ENCODE measurements at regions not wholly inside any gene's neighbourhood (a gene's known extent, or its start where the extent isn't known, plus 50 kb on each side); places are given as distances from the start of the nearest gene placed in this dataset.

- DNase-seq, result peak; percentile 69
- Histone ChIP-seq H3K9me3 (no peaks in the 10 kb centered on the region), H3K4me3 (ENCODE audit: low read depth, low read length) (peak overlapping the region; percentile 37), H3K27me3 (no peaks in the 10 kb centered on the region), H3K4me1 (peaks cover 31% of the 10 kb centered on the region), H3K36me3 (no peaks in the 10 kb centered on the region)
- TF ChIP-seq, protein P1, sequence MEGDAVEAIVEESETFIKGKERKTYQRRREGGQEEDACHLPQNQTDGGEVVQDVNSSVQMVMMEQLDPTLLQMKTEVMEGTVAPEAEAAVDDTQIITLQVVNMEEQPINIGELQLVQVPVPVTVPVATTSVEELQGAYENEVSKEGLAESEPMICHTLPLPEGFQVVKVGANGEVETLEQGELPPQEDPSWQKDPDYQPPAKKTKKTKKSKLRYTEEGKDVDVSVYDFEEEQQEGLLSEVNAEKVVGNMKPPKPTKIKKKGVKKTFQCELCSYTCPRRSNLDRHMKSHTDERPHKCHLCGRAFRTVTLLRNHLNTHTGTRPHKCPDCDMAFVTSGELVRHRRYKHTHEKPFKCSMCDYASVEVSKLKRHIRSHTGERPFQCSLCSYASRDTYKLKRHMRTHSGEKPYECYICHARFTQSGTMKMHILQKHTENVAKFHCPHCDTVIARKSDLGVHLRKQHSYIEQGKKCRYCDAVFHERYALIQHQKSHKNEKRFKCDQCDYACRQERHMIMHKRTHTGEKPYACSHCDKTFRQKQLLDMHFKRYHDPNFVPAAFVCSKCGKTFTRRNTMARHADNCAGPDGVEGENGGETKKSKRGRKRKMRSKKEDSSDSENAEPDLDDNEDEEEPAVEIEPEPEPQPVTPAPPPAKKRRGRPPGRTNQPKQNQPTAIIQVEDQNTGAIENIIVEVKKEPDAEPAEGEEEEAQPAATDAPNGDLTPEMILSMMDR (IDR thresholded peaks at IDR 0.05; ENCODE audit: low read depth, low read length), result no peak
Observed at GRCh38 chr10:118108194-118109026, 61.7 kb upstream of the RAB11FIP2 start.

DNA sequence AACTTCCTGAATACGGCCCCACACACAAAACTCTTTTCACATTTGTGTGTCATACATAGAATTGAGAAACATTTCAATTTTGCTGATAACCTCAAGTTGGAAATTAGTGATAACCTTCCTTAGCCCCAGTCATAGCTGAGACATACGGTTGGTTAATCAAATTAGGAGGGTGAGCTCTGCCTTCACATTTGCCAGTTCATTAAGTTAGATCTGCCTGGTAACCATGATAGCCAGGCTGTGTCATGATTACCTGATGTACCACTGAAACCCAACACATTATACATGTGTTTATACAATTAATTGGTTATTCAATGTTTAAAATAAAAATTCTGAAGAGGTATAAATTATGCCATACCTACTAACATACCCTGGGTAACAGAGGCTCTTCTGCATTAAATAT is 60.8 kb upstream of the RAB11FIP2 start:
- H3K9me3 ChIP-seq, result no peaks in the 10 kb centered on the region
- peak overlapping the region; percentile 37 for H3K4me3 ChIP-seq (ENCODE audit: low read depth, low read length)
- no peaks in the 10 kb centered on the region for H3K36me3 ChIP-seq
- H3K4me1 ChIP-seq, result peaks cover 31% of the 10 kb centered on the region
- TF ChIP-seq, protein P1 (IDR thresholded peaks at IDR 0.05; ENCODE audit: low read depth, low read length), result no peak
- no peaks in the 10 kb centered on the region for H3K27me3 ChIP-seq
- peak; percentile 12 for DNase-seq

- TF ChIP-seq, protein P1 (IDR thresholded peaks at IDR 0.05; ENCODE audit: low read depth, low read length), result no peak
- H3K4me3 ChIP-seq (ENCODE audit: low read depth, low read length), result no peak overlapping the region
- no peaks in the 10 kb centered on the region for H3K9me3 ChIP-seq
- H3K36me3 ChIP-seq, result no peaks in the 10 kb centered on the region
- H3K4me1 ChIP-seq, result peaks cover 31% of the 10 kb centered on the region
- no peaks in the 10 kb centered on the region for H3K27me3 ChIP-seq
- no peak for DNase-seq
Observed at GRCh38 chr10:118107040-118107439, 60.3 kb upstream of the RAB11FIP2 start.

GRCh38 chr10:118106426-118106825 is 59.7 kb upstream of the RAB11FIP2 start:
- peak; percentile 58 for DNase-seq
- H3K4me1 ChIP-seq, result peaks cover 31% of the 10 kb centered on the region

GRCh38 chr10:118102121-118102520 is 55.4 kb upstream of the RAB11FIP2 start:
- Histone ChIP-seq H3K9me3 (no peaks in the 10 kb centered on the region), H3K27me3 (no peaks in the 10 kb centered on the region), H3K4me3 (ENCODE audit: low read depth, low read length) (no peak overlapping the region), H3K4me1 (peaks cover 14% of the 10 kb centered on the region), H3K36me3 (no peaks in the 10 kb centered on the region)
- TF ChIP-seq, protein P1 (IDR thresholded peaks at IDR 0.05; ENCODE audit: low read depth, low read length), result no peak
- DNase-seq, result no peak

More at GRCh38 chr10:118106426-118106825, 59.7 kb upstream of the RAB11FIP2 start:
- no peaks in the 10 kb centered on the region for H3K36me3 ChIP-seq
- H3K9me3 ChIP-seq, result no peaks in the 10 kb centered on the region
- TF ChIP-seq, protein P1 (IDR thresholded peaks at IDR 0.05; ENCODE audit: low read depth, low read length), result peak; percentile 65
- H3K27me3 ChIP-seq, result no peaks in the 10 kb centered on the region
- no peak overlapping the region for H3K4me3 ChIP-seq (ENCODE audit: low read depth, low read length)

DNA sequence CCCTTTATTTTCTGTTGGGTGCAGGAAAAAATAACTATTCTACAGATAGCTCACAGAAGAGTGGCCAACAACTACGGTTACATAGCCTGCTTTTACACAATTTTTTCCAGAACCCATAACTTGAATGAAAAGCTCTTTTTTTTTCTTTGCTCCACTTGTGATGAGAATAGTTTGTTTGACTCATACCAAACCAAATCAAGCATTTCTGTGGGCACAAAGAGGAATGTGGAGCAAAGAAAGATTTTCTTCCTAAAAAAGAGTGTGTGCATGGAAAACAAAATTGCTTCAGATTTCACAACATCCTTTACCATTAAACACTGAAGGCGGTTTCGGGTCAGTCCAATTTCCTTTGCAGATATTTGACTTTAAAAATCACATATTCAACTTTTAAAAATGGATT is 54.8 kb upstream of the RAB11FIP2 start:
- TF ChIP-seq, protein P1 (IDR thresholded peaks at IDR 0.05; ENCODE audit: low read depth, low read length), result no peak
- DNase-seq, result no peak

More for the DNA sequence above, 54.8 kb upstream of the RAB11FIP2 start:
- H3K4me1 ChIP-seq, result peaks cover 8% of the 10 kb centered on the region
- H3K9me3 ChIP-seq, result no peaks in the 10 kb centered on the region
- no peak overlapping the region for H3K4me3 ChIP-seq (ENCODE audit: low read depth, low read length)
- H3K36me3 ChIP-seq, result no peaks in the 10 kb centered on the region
- no peaks in the 10 kb centered on the region for H3K27me3 ChIP-seq

Measured in BE2C (cell line).